Neuronal stem cell (in vitro differentiated cells): ENCODE measurements at regions not wholly inside any gene's neighbourhood (a gene's known extent, or its start where the extent isn't known, plus 50 kb on each side); places are given as distances from the start of the nearest gene placed in this dataset.
A peak's percentile ranks its signal among the peaks of the same experiment; 100 is the strongest.

Experiments used
- DNase-seq: peaks from one replicate; pipeline ENCODE4 v3.0.0-alpha.2; 2013; ENCODE audit warnings: low spot score
- H2AFZ ChIP-seq: one replicate; pipeline ENCODE4 v1.6.1; 2013; ENCODE audit warnings: mild to moderate bottlenecking, low read length, inconsistent platforms
- H2AK5ac ChIP-seq: 2 replicates; pipeline ENCODE4 v1.6.1; 2013; ENCODE audit warnings: low read depth, mild to moderate bottlenecking, inconsistent platforms, low read length, moderate library complexity, mixed read lengths
- H2BK120ac ChIP-seq: 2 replicates; pipeline ENCODE4 v1.6.1; 2013; ENCODE audit warnings: low read depth, mild to moderate bottlenecking, inconsistent platforms, low read length, moderate library complexity, mixed read lengths
- H2BK12ac ChIP-seq: one replicate; pipeline ENCODE4 v1.6.1; 2013; ENCODE audit warnings: low read length, inconsistent platforms
- H2BK15ac ChIP-seq: 2 replicates; pipeline ENCODE4 v1.6.1; 2013; ENCODE audit warnings: mild to moderate bottlenecking, low read length, inconsistent platforms, mixed read lengths
- H2BK5ac ChIP-seq: one replicate; pipeline ENCODE4 v1.6.1; 2013; ENCODE audit warnings: inconsistent platforms, mild to moderate bottlenecking, low read length, moderate library complexity
- H3K14ac ChIP-seq: one replicate; pipeline ENCODE4 v1.6.1; 2013; ENCODE audit warnings: low read length, inconsistent platforms
- H3K18ac ChIP-seq: 2 replicates; pipeline ENCODE4 v1.6.1; 2013; ENCODE audit warnings: low read length, inconsistent platforms
- H3K23ac ChIP-seq: 2 replicates; pipeline ENCODE4 v1.6.1; 2013; ENCODE audit warnings: low read depth, mild to moderate bottlenecking, mixed read lengths, low read length, inconsistent platforms; ENCODE audit not compliant: poor library complexity
- H3K27ac ChIP-seq: replicated peaks from 3 replicates; pipeline ENCODE4 v1.5.1; 2013; ENCODE audit warnings: low read length, inconsistent platforms
- H3K27me3 ChIP-seq, 3 experiments: 2 replicates each; pipeline ENCODE4 v1.6.1; 2013; ENCODE audit warnings: low read length in 3 of 3, mild to moderate bottlenecking in 2 of 3, inconsistent platforms in 1 of 3, low read depth in 1 of 3, mixed read lengths in 1 of 3, moderate library complexity in 1 of 3; ENCODE audit not compliant: control insufficient read depth in 3 of 3, insufficient read depth in 3 of 3
- H3K36me3 ChIP-seq, 2 donors: replicated peaks in 1 of 2; 2 replicates each; pipeline ENCODE4 v1.6.1; 2013; ENCODE audit warnings: low read length in 2 of 2; ENCODE audit not compliant: control insufficient read depth in 2 of 2, insufficient read depth in 2 of 2
- H3K4ac ChIP-seq: 2 replicates; pipeline ENCODE4 v1.6.1; 2013; ENCODE audit warnings: inconsistent platforms, mild to moderate bottlenecking, low read length, moderate library complexity
- H3K4me1 ChIP-seq, 2 donors: 1 replicate in 1 of 2; 2 replicates in 1 of 2; pipeline ENCODE4 v1.6.1; 2013; ENCODE audit warnings: low read length in 2 of 2, low read depth in 1 of 2; ENCODE audit not compliant: control insufficient read depth in 2 of 2, insufficient read depth in 1 of 2
- H3K4me2 ChIP-seq: one replicate; pipeline ENCODE4 v1.6.1; 2013; ENCODE audit warnings: mild to moderate bottlenecking, low read length, inconsistent platforms; ENCODE audit not compliant: insufficient read depth, poor library complexity, severe bottlenecking
- H3K4me3 ChIP-seq, 2 donors: 2 replicates each; pipeline ENCODE4 v1.5.1; 2013; ENCODE audit warnings: low read length in 2 of 2, mild to moderate bottlenecking in 2 of 2, inconsistent platforms in 1 of 2, moderate library complexity in 1 of 2
- H3K79me1 ChIP-seq: one replicate; pipeline ENCODE4 v1.6.1; 2013; ENCODE audit warnings: low read depth, mild to moderate bottlenecking, inconsistent platforms, low read length, moderate library complexity
- H3K9ac ChIP-seq: one replicate; pipeline ENCODE4 v1.6.1; 2013; ENCODE audit warnings: mild to moderate bottlenecking, low read depth, low read length, inconsistent platforms; ENCODE audit not compliant: poor library complexity
- H3K9me3 ChIP-seq, 2 donors: replicated peaks in 1 of 2; 2 replicates each; pipeline versions ENCODE3 to v1.6.1; 2013; ENCODE audit warnings: low read length in 2 of 2, mild to moderate bottlenecking in 2 of 2, inconsistent platforms in 1 of 2, low read depth in 1 of 2, mixed read lengths in 1 of 2, moderate library complexity in 1 of 2; ENCODE audit not compliant: control insufficient read depth in 2 of 2, insufficient read depth in 1 of 2
- H4K8ac ChIP-seq: one replicate; pipeline ENCODE4 v1.6.1; 2013; ENCODE audit warnings: low read depth, mild to moderate bottlenecking, inconsistent platforms, low read length, moderate library complexity
- H4K91ac ChIP-seq: one replicate; pipeline ENCODE4 v1.6.1; 2013; ENCODE audit warnings: low read length, low read depth, mild to moderate bottlenecking, inconsistent platforms; ENCODE audit not compliant: poor library complexity
- WGBS, 2 donors: extraction: QIAGEN DNeasy Blood & Tissue Kit; methylation state at CpG; one replicate each; pipeline ENCODE4 v1.1.7; 2013; ENCODE audit warnings: missing lambda C conversion rate in 2 of 2, mixed read lengths in 1 of 2; ENCODE audit not compliant: insufficient read length in 2 of 2, insufficient replicate concordance in 1 of 2; ENCODE audit errors: extremely low coverage in 2 of 2; 5-methylcytosine and 5-hydroxymethylcytosine counted together

DNA sequence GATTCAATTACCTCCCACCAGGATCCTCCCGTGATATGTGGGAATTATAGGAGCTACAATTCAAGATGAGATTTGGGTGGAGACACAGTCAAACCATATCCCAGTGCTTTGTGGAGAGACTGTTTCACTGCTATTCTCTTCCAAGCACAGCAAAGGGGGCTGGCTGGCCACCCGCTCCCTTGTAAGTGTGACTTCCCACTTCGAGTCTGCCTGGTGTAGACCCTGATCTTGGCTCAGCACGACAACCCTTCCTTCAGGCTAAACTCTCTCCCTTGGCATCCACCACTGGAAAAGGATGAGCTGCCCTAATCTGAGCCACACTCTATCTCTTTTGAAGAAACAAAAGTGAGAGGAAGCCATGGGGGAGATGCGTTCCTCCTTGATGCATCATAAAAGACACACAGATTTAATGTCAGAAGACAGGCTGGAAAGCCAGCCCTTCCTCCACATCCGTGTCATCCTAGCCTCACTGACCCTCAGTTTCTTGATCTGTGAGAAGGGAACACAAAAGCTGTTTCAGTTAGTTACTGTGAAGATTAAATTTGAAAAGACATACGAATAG lies 64.7 kb upstream of the CDON start:
- H3K27me3 ChIP-seq, result peaks cover 0 to 88% (median 0%) of the 10 kb centered on the region in 3 experiments
- H2BK120ac ChIP-seq, result no peak overlapping the region
- no peak overlapping the region for H2BK15ac ChIP-seq
- H3K9ac ChIP-seq, result no peak overlapping the region
- no peaks in the 10 kb centered on the region for H3K36me3 ChIP-seq
- no peak overlapping the region for H3K4me2 ChIP-seq
- H3K79me1 ChIP-seq, result no peaks in the 10 kb centered on the region
- no peak overlapping the region for H3K14ac ChIP-seq
- no peak overlapping the region for H3K27ac ChIP-seq
- H3K4ac ChIP-seq, result no peak overlapping the region
- no CpG with 5 or more reads among the region's 7 CpGs for WGBS, 2 donors
- no peak overlapping the region for H3K4me3 ChIP-seq
- H3K18ac ChIP-seq, result peak overlapping the region; percentile 42
- no peak overlapping the region for H2AK5ac ChIP-seq
- no peak overlapping the region for H2BK12ac ChIP-seq
- H4K8ac ChIP-seq, result no peak overlapping the region
- peaks cover under 1 to 5% of the 10 kb centered on the region in 2 donors for H3K4me1 ChIP-seq
- no peak overlapping the region for H3K23ac ChIP-seq
- no peak overlapping the region for H2BK5ac ChIP-seq
- no peak for DNase-seq
- peaks cover 0 to 4% of the 10 kb centered on the region in 2 donors for H3K9me3 ChIP-seq
- H4K91ac ChIP-seq, result no peak overlapping the region
- no peak overlapping the region for H2AFZ ChIP-seq

DNA sequence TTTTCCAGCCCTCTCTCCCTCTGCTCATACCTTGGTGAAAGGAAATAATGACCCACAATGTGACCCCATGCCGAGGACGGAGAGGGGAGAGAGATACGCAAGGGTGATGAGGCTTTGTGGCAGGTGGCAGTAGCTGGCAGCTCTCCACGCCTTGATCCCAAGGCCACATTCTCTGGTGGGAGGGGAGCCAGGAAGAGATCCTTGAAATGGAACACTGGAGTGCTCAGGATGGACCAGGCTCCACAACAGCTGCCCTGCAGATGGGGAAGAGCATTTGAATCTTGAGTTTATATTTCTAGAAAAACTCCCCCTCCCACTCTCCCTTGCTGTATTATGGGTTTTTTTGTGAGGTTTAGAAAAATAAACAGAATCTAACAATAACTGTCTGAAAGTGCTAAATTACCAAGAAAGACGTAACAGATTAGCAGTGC lies 61.6 kb upstream of the CDON start:
- WGBS, 2 donors, result no CpG with 5 or more reads among the region's 5 CpGs
- Histone ChIP-seq H3K4ac (no peak overlapping the region), H3K23ac (no peak overlapping the region), H3K27me3 (peaks cover 0 to 86% (median 0%) of the 10 kb centered on the region in 3 experiments), H2BK12ac (no peak overlapping the region), H3K27ac (no peak overlapping the region), H3K4me3 (no peak overlapping the region), H2BK5ac (no peak overlapping the region), H2BK15ac (no peak overlapping the region), H4K91ac (no peak overlapping the region), H3K4me1 (no peaks in the 10 kb centered on the region), H4K8ac (no peak overlapping the region), H3K4me2 (no peak overlapping the region), H3K14ac (no peak overlapping the region), H2BK120ac (no peak overlapping the region), H2AFZ (no peak overlapping the region), H3K18ac (no peak overlapping the region), H3K9ac (no peak overlapping the region), H3K79me1 (no peaks in the 10 kb centered on the region), H3K9me3 (no peaks in the 10 kb centered on the region), H3K36me3 (no peaks in the 10 kb centered on the region), H2AK5ac (no peak overlapping the region)
- no peak for DNase-seq

DNA sequence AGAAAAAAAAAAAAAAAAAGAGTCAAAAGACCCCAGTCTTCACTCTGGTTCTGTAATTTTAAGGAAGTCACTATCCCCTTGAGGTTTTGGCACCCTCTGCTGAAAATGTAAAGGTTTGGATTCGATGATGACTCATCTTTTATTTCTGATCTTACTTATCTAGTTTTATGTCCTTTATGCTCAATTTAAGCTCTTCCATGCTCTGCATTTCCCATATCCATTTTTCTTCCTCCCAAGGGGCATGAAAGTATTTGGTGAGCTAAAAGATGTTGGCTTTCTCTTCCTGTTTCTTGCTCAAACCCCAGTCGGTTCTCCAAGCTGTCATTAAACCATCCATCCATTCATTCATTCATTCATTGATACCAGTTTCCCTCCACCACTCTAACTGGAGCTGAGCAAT lies 61.0 kb upstream of the CDON start:
- H2BK5ac ChIP-seq, result no peak overlapping the region
- H3K4me3 ChIP-seq, result no peak overlapping the region
- H2BK15ac ChIP-seq, result no peak overlapping the region
- no peak for DNase-seq
- H3K9me3 ChIP-seq, result no peaks in the 10 kb centered on the region
- H4K91ac ChIP-seq, result no peak overlapping the region
- no peak overlapping the region for H2BK120ac ChIP-seq
- no peak overlapping the region for H3K4ac ChIP-seq
- H2AK5ac ChIP-seq, result no peak overlapping the region
- H2BK12ac ChIP-seq, result no peak overlapping the region
- H2AFZ ChIP-seq, result no peak overlapping the region
- no peak overlapping the region for H3K23ac ChIP-seq
- no peaks in the 10 kb centered on the region for H3K4me1 ChIP-seq
- H3K14ac ChIP-seq, result no peak overlapping the region
- no peak overlapping the region for H3K27ac ChIP-seq
- no peak overlapping the region for H4K8ac ChIP-seq
- H3K36me3 ChIP-seq, result no peaks in the 10 kb centered on the region
- H3K79me1 ChIP-seq, result no peaks in the 10 kb centered on the region
- no peak overlapping the region for H3K4me2 ChIP-seq
- H3K27me3 ChIP-seq, result peaks cover 0 to 86% (median 0%) of the 10 kb centered on the region in 3 experiments
- no CpG with 5 or more reads among the region's 2 CpGs for WGBS, 2 donors
- H3K18ac ChIP-seq, result no peak overlapping the region
- H3K9ac ChIP-seq, result no peak overlapping the region

DNA sequence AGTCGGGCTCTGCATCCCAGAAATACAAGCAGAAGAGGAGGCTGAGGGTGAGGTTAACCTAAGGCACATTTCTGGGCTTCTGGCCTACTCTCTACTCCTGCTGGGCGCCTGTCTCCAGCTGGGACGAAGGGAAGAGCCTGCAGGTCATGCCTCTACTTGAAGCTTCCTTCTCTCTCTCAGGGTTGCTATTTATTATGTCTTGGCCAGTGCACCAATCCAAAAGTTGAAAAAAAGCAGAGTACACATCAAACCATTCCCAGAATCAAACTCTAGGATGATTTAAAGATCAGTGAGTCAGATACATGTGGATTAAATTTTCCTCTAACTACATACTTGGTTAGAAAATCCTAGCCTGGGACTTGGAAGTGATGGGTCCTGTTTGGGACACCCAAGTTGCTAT lies 60.2 kb upstream of the CDON start:
- Histone ChIP-seq H2AFZ (no peak overlapping the region), H3K27me3 (peaks cover 0 to 84% (median 0%) of the 10 kb centered on the region in 3 experiments), H2BK5ac (no peak overlapping the region), H3K9me3 (no peaks in the 10 kb centered on the region), H2BK15ac (no peak overlapping the region), H4K91ac (no peak overlapping the region), H2BK120ac (no peak overlapping the region), H3K4me1 (no peaks in the 10 kb centered on the region), H3K4me3 (no peak overlapping the region), H3K79me1 (no peaks in the 10 kb centered on the region), H3K27ac (no peak overlapping the region), H3K14ac (no peak overlapping the region), H2BK12ac (no peak overlapping the region), H3K4me2 (no peak overlapping the region), H3K9ac (no peak overlapping the region), H3K36me3 (no peaks in the 10 kb centered on the region), H3K4ac (no peak overlapping the region), H3K18ac (no peak overlapping the region), H3K23ac (no peak overlapping the region), H4K8ac (no peak overlapping the region), H2AK5ac (no peak overlapping the region)
- no peak for DNase-seq
- WGBS, 2 donors, result no CpG with 5 or more reads among the region's 3 CpGs
